HCT116 (cell line): ENCODE measurements at regions not wholly inside any gene's neighbourhood (a gene's known extent, or its start where the extent isn't known, plus 50 kb on each side); places are given as distances from the start of the nearest gene placed in this dataset.

ENCODE experiments used
- ATAC-seq: fragments of 200-7000 bp; cut with Tn5 transposase; 2 replicates; pipeline ENCODE4 v1.9.1; 2020; ENCODE audit warnings: mild to moderate bottlenecking, moderate library complexity
- BruUV-seq: library from RNA; stranded (reverse); fragments of 400-500 nt; replicated peaks from 2 replicates; lab custom pipeline; 2021; lab: Mats Ljungman, UMichigan
- CTCF ChIA-PET: fragments of 300-600 bp; sonication (Branson Sonifier 250); formaldehyde crosslinking; loops from one replicate; lab custom pipeline; 2021; ENCODE audit warnings: antibody characterized with exemption; lab: Charles Lee
- POLR2A ChIA-PET: fragments of 300-600, 350-600 bp; sonication (Branson Sonifier 250); formaldehyde crosslinking; loops from one replicate; lab custom pipeline; 2021; ENCODE audit warnings: antibody characterized with exemption; lab: Charles Lee
- RAD21 ChIA-PET, 2 experiments: fragments of 300-600 bp; sonication (Branson Sonifier 250); formaldehyde crosslinking; loops; one replicate each; lab custom pipeline; 2023; ENCODE audit warnings: low total read pairs in 2 of 2; ENCODE audit not compliant: uncharacterized antibody in 2 of 2, unreplicated experiment in 2 of 2, low non-redundant PET in 1 of 2; lab: Charles Lee
- DNase-seq: peaks from one replicate; pipeline ENCODE4 v3.0.0-alpha.2; 2010; ENCODE audit warnings: low read depth, low spot score
- H2AFZ ChIP-seq: fragments of 200-600 bp; shearing (Covaris generic), sonication (generic); 2 replicates; pipeline ENCODE4 v1.6.1; 2017; ENCODE audit warnings: low read depth, mixed run types, mixed read lengths, antibody characterized with exemption, low read length; ENCODE audit not compliant: poor library complexity, severe bottlenecking
- H3K27ac ChIP-seq: 2 replicates; pipeline ENCODE4 v1.5.1; 2012; ENCODE audit warnings: low read depth, low read length
- H3K27me3 ChIP-seq: fragments of 200-600 bp; sonication (generic); 2 replicates; pipeline ENCODE4 v1.6.1; 2016; ENCODE audit warnings: mixed run types, low read length, mixed read lengths; ENCODE audit not compliant: insufficient read depth
- H3K36me3 ChIP-seq, 2 experiments: fragments of 200-500 bp in 1 of 2; fragments of 200-600 bp in 1 of 2; sonication (Bioruptor generic) in 1 of 2; sonication (generic) in 1 of 2; 2 replicates each; pipeline versions ENCODE4 v1.5.1 to v1.6.1; 2014 to 2016; ENCODE audit warnings: low read length in 2 of 2, inconsistent platforms in 1 of 2, mixed read lengths in 1 of 2, mixed run types in 1 of 2; ENCODE audit not compliant: insufficient read depth in 2 of 2, control insufficient read depth in 1 of 2
- H3K4me1 ChIP-seq, 2 experiments: fragments of 200-600 bp in 1 of 2; sonication (generic) in 1 of 2; 2 replicates each; pipeline versions ENCODE4 v1.5.1 to v1.6.1; 2012 to 2017; ENCODE audit warnings: low read length in 2 of 2, inconsistent platforms in 1 of 2, mild to moderate bottlenecking in 1 of 2, mixed read lengths in 1 of 2, mixed run types in 1 of 2, moderate library complexity in 1 of 2; ENCODE audit not compliant: insufficient read depth in 2 of 2, control insufficient read depth in 1 of 2
- H3K4me2 ChIP-seq: fragments of 200-600 bp; sonication (generic); 2 replicates; pipeline ENCODE4 v1.6.1; 2017; ENCODE audit warnings: mixed run types, low read length, mixed read lengths
- H3K4me3 ChIP-seq, 2 experiments: fragments of 200-600 bp in 1 of 2; sonication (generic) in 1 of 2; replicated peaks in 1 of 2; 2 replicates each; pipeline ENCODE4 v1.5.1; 2011 to 2016; ENCODE audit warnings: low read length in 2 of 2, control low read depth in 1 of 2, low read depth in 1 of 2, mild to moderate bottlenecking in 1 of 2, mixed read lengths in 1 of 2, mixed run types in 1 of 2
- H3K79me2 ChIP-seq: fragments of 200-600 bp; sonication (generic); 2 replicates; pipeline ENCODE4 v1.6.1; 2017; ENCODE audit warnings: mild to moderate bottlenecking, mixed run types, low read length, moderate library complexity, mixed read lengths; ENCODE audit not compliant: insufficient read depth
- H3K9ac ChIP-seq: fragments of 200-600 bp; sonication (generic); 2 replicates; pipeline ENCODE4 v1.6.1; 2016; ENCODE audit warnings: low read length, mixed read lengths
- H3K9me2 ChIP-seq: fragments of 200-600 bp; sonication (generic), shearing (Covaris generic); 2 replicates; pipeline ENCODE4 v1.6.1; 2017; ENCODE audit warnings: mixed run types, mild to moderate bottlenecking, moderate library complexity; ENCODE audit not compliant: insufficient read depth
- H3K9me3 ChIP-seq, 2 experiments: fragments of 200-500 bp in 1 of 2; fragments of 200-600 bp in 1 of 2; sonication (Bioruptor generic) in 1 of 2; sonication (generic) in 1 of 2; 2 replicates each; pipeline ENCODE4 v1.6.1; 2014 to 2017; ENCODE audit warnings: low read length in 2 of 2, mixed read lengths in 2 of 2, inconsistent platforms in 1 of 2, low read depth in 1 of 2, mild to moderate bottlenecking in 1 of 2, mixed run types in 1 of 2, moderate library complexity in 1 of 2; ENCODE audit not compliant: control insufficient read depth in 1 of 2, insufficient read depth in 1 of 2
- H4K20me1 ChIP-seq: fragments of 200-600 bp; sonication (generic), shearing (Covaris generic); 2 replicates; pipeline ENCODE4 v1.6.1; 2017; ENCODE audit warnings: mixed run types, mild to moderate bottlenecking, moderate library complexity; ENCODE audit not compliant: insufficient read depth
- ATF3 ChIP-seq: IDR thresholded peaks from 2 replicates; pipeline ENCODE4 v1.6.1; 2012
- CEBPB ChIP-seq: IDR thresholded peaks from 2 replicates; pipeline ENCODE4 v1.6.1; 2012; ENCODE audit warnings: low read depth
- EZH2 ChIP-seq: fragments of 200-600 bp; sonication (generic); IDR thresholded peaks from 2 replicates; pipeline ENCODE4 v1.6.1; 2017; ENCODE audit warnings: antibody characterized with exemption, mixed run types
- EZH2phosphoT487 ChIP-seq: fragments of 200-600 bp; IDR thresholded peaks from 2 replicates; pipeline ENCODE4 v1.6.1; 2018; ENCODE audit warnings: antibody characterized with exemption, borderline replicate concordance
- JUND ChIP-seq: IDR thresholded peaks from 2 replicates; pipeline ENCODE4 v1.6.1; 2012
- MAX ChIP-seq: IDR thresholded peaks from 2 replicates; pipeline ENCODE4 v1.6.1; 2012
- POLR2AphosphoS5 ChIP-seq: IDR thresholded peaks from 2 replicates; pipeline ENCODE4 v1.6.1; 2011; ENCODE audit warnings: mild to moderate bottlenecking, low read depth, low read length, moderate library complexity
- RAD21 ChIP-seq: IDR thresholded peaks from 2 replicates; pipeline ENCODE4 v1.6.1; 2012; ENCODE audit warnings: low read depth, mild to moderate bottlenecking
- SP1 ChIP-seq: IDR thresholded peaks from 2 replicates; pipeline ENCODE4 v1.6.1; 2012; ENCODE audit warnings: low read depth
- intact Hi-C: fragments of 100-400 bp; cut with micrococcal nuclease; formaldehyde crosslinking; loops from 2 replicates; pipeline ENCODE4 v1.10.0; 2022
- TF ChIP-seq, protein P1 (sequence below): IDR thresholded peaks from 2 replicates; pipeline ENCODE4 v1.6.1; 2012; ENCODE audit warnings: low read depth

GRCh38 chr5:168118042-168118668 is 173.3 kb upstream of the WWC1 start:
- Histone ChIP-seq H3K36me3 (no peaks in the 10 kb centered on the region), H2AFZ (no peak overlapping the region), H4K20me1 (no peaks in the 10 kb centered on the region), H3K9me3 (no peaks in the 10 kb centered on the region), H3K9ac (no peak overlapping the region), H3K9me2 (no peaks in the 10 kb centered on the region), H3K4me1 (no peaks in the 10 kb centered on the region), H3K4me2 (no peak overlapping the region), H3K27me3 (peaks cover 29% of the 10 kb centered on the region), H3K79me2 (no peaks in the 10 kb centered on the region), H3K4me3 (no peak overlapping the region), H3K27ac (no peak overlapping the region)
- no peak for TF ChIP-seq RAD21
- no peak for TF ChIP-seq EZH2phosphoT487
- no peak for TF ChIP-seq EZH2
- no peak for TF ChIP-seq ATF3
- TF ChIP-seq POLR2AphosphoS5 = no peak
- TF ChIP-seq SP1 = no peak
- TF ChIP-seq JUND = no peak
- CTCF ChIA-PET = no interaction called here
- intact Hi-C loops = no loop called here
- ATAC-seq (no peak), DNase-seq (no peak)
- no TSS peak for BruUV-seq
- RAD21 ChIA-PET = no interaction called here
- POLR2A ChIA-PET = no interaction called here

DNA sequence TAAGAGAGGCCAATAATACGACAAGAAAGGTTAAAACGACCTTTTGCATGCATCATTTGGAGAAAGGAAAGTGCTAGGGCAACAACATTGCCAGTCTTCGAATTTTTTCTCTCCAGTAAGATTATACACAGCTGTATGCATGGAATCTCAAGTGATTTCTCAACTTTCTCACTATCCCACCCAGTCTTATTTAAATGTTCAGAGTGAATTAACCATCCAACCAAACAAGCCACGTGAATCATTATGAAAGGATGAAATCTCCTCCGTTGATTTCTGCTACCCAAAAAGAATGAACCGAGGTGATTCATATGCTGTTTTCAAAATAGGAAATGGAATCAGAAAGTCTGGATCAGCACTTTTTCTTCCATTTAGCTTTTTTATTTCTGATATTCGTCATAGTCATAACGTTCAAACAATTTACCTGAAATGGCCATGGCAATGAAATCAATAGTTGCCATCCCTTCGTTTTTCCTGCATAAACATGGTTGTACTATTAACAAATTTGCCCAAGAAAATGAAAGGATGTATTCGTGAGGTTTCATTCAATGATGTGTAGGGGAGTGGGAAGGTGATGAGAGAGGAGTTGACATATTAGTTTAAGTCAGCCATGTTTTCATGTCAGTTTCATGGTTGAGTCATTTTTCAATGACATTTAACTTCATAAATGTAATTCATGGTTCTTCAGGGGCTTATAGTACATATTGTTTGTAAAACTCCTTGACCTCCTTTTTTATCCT is 170.9 kb upstream of the WWC1 start:
- H3K9me2 ChIP-seq = no peaks in the 10 kb centered on the region
- TF ChIP-seq JUND = no peak
- TF ChIP-seq MAX = no peak
- no peak for TF ChIP-seq SP1
- TF ChIP-seq CEBPB = no peak
- TF ChIP-seq, protein P1, sequence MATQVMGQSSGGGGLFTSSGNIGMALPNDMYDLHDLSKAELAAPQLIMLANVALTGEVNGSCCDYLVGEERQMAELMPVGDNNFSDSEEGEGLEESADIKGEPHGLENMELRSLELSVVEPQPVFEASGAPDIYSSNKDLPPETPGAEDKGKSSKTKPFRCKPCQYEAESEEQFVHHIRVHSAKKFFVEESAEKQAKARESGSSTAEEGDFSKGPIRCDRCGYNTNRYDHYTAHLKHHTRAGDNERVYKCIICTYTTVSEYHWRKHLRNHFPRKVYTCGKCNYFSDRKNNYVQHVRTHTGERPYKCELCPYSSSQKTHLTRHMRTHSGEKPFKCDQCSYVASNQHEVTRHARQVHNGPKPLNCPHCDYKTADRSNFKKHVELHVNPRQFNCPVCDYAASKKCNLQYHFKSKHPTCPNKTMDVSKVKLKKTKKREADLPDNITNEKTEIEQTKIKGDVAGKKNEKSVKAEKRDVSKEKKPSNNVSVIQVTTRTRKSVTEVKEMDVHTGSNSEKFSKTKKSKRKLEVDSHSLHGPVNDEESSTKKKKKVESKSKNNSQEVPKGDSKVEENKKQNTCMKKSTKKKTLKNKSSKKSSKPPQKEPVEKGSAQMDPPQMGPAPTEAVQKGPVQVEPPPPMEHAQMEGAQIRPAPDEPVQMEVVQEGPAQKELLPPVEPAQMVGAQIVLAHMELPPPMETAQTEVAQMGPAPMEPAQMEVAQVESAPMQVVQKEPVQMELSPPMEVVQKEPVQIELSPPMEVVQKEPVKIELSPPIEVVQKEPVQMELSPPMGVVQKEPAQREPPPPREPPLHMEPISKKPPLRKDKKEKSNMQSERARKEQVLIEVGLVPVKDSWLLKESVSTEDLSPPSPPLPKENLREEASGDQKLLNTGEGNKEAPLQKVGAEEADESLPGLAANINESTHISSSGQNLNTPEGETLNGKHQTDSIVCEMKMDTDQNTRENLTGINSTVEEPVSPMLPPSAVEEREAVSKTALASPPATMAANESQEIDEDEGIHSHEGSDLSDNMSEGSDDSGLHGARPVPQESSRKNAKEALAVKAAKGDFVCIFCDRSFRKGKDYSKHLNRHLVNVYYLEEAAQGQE = no peak
- no peak overlapping the region for H3K4me2 ChIP-seq
- intact Hi-C loops = no loop called here
- H3K79me2 ChIP-seq = no peaks in the 10 kb centered on the region
- no peaks in the 10 kb centered on the region for H4K20me1 ChIP-seq
- H2AFZ ChIP-seq = no peak overlapping the region
- no peak overlapping the region for H3K4me3 ChIP-seq
- no peaks in the 10 kb centered on the region for H3K4me1 ChIP-seq
- H3K9me3 ChIP-seq = no peaks in the 10 kb centered on the region
- ChIA-PET RAD21 (no interaction called here), POLR2A (no interaction called here), CTCF (no interaction called here)
- H3K27me3 ChIP-seq = peaks cover 37% of the 10 kb centered on the region
- ATAC-seq (no peak), DNase-seq (no peak)
- no peak overlapping the region for H3K27ac ChIP-seq
- H3K36me3 ChIP-seq = no peaks in the 10 kb centered on the region
- no peak overlapping the region for H3K9ac ChIP-seq
- no TSS peak for BruUV-seq
